ENCODE measurements at regions not wholly inside any gene's neighbourhood (a gene's known extent, or its start where the extent isn't known, plus 50 kb on each side); places are given as distances from the start of the nearest gene placed in this dataset.
A peak's percentile ranks its signal among the peaks of the same experiment; 100 is the strongest.

- no peak for FAIRE-seq
- TF ChIP-seq POLR2A (IDR thresholded peaks at IDR 0.05; ENCODE audit: low read depth, low read length) = no peak
- no peak for TF ChIP-seq POLR2AphosphoS5 (IDR thresholded peaks at IDR 0.05; ENCODE audit: low read depth, low read length)
- DNase-seq (ENCODE audit: insufficient read length, low spot score) = no peak
Observed at GRCh38 chr3:27577504-27577903, 93.3 kb upstream of the SLC4A7 start.

DNA sequence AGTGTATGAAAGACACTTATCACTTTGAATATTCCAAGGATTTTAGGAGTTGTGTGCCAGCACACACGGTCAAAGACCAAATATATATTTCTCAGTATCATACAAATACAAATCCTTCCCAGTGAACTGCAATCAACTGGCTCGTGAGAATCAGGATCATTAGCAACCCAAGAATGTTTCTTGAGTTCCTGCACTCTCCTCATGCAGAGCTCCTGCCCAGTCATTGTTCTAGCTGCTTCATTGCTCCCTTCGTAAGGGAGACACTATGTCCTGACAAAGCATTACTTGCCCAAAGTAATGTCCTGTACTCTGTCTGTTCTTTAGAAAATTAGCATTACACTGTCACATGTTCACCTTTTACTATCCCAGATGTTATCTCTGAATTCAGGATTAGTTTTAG lies 92.0 kb upstream of the SLC4A7 start:
- TF ChIP-seq POLR2A (IDR thresholded peaks at IDR 0.05; ENCODE audit: low read depth, low read length) (no peak), SPI1 (IDR thresholded peaks at IDR 0.05; ENCODE audit: low read depth, low read length) (no peak), POLR2AphosphoS5 (IDR thresholded peaks at IDR 0.05; ENCODE audit: low read depth, low read length) (no peak), TAF1 (IDR thresholded peaks at IDR 0.05; ENCODE audit: low read depth, low read length) (no peak), POU2F2 (IDR thresholded peaks at IDR 0.05; ENCODE audit: low read depth, low read length) (no peak), PAX5 (IDR thresholded peaks at IDR 0.05; ENCODE audit: insufficient read depth, low read length, severe bottlenecking) (no peak)
- FAIRE-seq = no peak

DNA sequence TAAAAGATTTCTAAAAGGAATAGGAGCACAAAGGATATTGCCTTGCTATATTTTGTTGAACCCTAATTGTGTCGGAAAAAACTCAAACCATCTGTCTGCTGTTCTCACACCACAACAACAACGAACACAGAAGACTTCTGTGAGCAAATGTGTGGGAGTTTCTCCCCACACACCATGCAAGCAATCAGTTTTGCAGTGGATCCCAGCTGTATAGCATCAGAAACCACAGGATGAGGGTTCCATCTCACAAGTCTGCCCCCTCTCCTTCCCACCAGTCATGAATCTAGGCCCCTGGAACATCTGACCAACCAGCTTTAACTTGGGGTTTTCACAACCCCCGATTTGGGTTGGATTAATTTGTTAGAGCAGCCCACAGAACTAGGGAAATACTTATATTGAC lies 91.3 kb upstream of the SLC4A7 start:
- TF ChIP-seq POLR2AphosphoS5 (IDR thresholded peaks at IDR 0.05; ENCODE audit: low read depth, low read length) = no peak
- no peak for TF ChIP-seq SPI1 (IDR thresholded peaks at IDR 0.05; ENCODE audit: low read depth, low read length)
- no peak for TF ChIP-seq PAX5 (IDR thresholded peaks at IDR 0.05; ENCODE audit: insufficient read depth, low read length, severe bottlenecking)
- no peak for TF ChIP-seq POU2F2 (IDR thresholded peaks at IDR 0.05; ENCODE audit: low read depth, low read length)
- no peak for TF ChIP-seq POLR2A (IDR thresholded peaks at IDR 0.05; ENCODE audit: low read depth, low read length)
- no peak for TF ChIP-seq TAF1 (IDR thresholded peaks at IDR 0.05; ENCODE audit: low read depth, low read length)
- no peak for FAIRE-seq
- no peak for DNase-seq (ENCODE audit: insufficient read length, low spot score)

More for the DNA sequence above, 92.0 kb upstream of the SLC4A7 start:
- no peak for DNase-seq (ENCODE audit: insufficient read length, low spot score)

DNA sequence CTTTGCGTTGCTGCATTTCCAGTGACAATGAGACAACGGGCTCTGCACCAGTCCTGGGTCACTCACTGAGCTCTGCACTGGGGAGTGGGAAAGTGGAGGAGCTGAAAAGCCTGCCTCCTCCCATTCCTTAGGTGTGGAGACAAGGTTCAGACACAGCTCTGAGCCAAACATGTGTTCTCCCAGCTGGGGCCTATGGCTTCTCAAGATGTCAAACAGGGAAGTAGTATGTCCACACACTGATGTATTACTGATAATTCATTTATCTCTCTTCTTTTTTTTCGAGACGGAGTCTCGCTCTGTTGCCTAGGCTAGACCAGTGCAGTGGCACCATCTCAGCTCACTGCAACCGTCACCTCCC lies 90.2 kb upstream of the SLC4A7 start:
- FAIRE-seq (no peak), DNase-seq (ENCODE audit: insufficient read length, low spot score) (no peak)
- TF ChIP-seq POLR2A (IDR thresholded peaks at IDR 0.05; ENCODE audit: low read depth, low read length) (no peak), POLR2AphosphoS5 (IDR thresholded peaks at IDR 0.05; ENCODE audit: low read depth, low read length) (no peak), POU2F2 (IDR thresholded peaks at IDR 0.05; ENCODE audit: low read depth, low read length) (no peak), SPI1 (IDR thresholded peaks at IDR 0.05; ENCODE audit: low read depth, low read length) (no peak), PAX5 (IDR thresholded peaks at IDR 0.05; ENCODE audit: insufficient read depth, low read length, severe bottlenecking) (no peak), TAF1 (IDR thresholded peaks at IDR 0.05; ENCODE audit: low read depth, low read length) (no peak)

GRCh38 chr3:27573780-27574437 lies 89.7 kb upstream of the SLC4A7 start:
- FAIRE-seq = no peak
- TF ChIP-seq SPI1 (IDR thresholded peaks at IDR 0.05; ENCODE audit: low read depth, low read length) = 0 out of 2 replicates have a peak, but pooled peaks have one; percentile 10
- no peak for TF ChIP-seq POLR2AphosphoS5 (IDR thresholded peaks at IDR 0.05; ENCODE audit: low read depth, low read length)

GRCh38 chr3:27573138-27573537 lies 89.0 kb upstream of the SLC4A7 start:
- DNase-seq (ENCODE audit: insufficient read length, low spot score) (no peak), FAIRE-seq (no peak)

More at GRCh38 chr3:27573780-27574437, 89.7 kb upstream of the SLC4A7 start:
- DNase-seq (ENCODE audit: insufficient read length, low spot score) = no peak

GRCh38 chr3:27571345-27571744 lies 87.2 kb upstream of the SLC4A7 start:
- TF ChIP-seq POLR2AphosphoS5 (IDR thresholded peaks at IDR 0.05; ENCODE audit: low read depth, low read length) = no peak
- TF ChIP-seq POU2F2 (IDR thresholded peaks at IDR 0.05; ENCODE audit: low read depth, low read length) = no peak
- no peak for TF ChIP-seq TAF1 (IDR thresholded peaks at IDR 0.05; ENCODE audit: low read depth, low read length)
- no peak for TF ChIP-seq PAX5 (IDR thresholded peaks at IDR 0.05; ENCODE audit: insufficient read depth, low read length, severe bottlenecking)
- no peak for TF ChIP-seq SPI1 (IDR thresholded peaks at IDR 0.05; ENCODE audit: low read depth, low read length)
- TF ChIP-seq POLR2A (IDR thresholded peaks at IDR 0.05; ENCODE audit: low read depth, low read length) = no peak
- no peak for FAIRE-seq
- no peak for DNase-seq (ENCODE audit: insufficient read length, low spot score)

More at GRCh38 chr3:27573138-27573537, 89.0 kb upstream of the SLC4A7 start:
- TF ChIP-seq POLR2AphosphoS5 (IDR thresholded peaks at IDR 0.05; ENCODE audit: low read depth, low read length) (no peak), PAX5 (IDR thresholded peaks at IDR 0.05; ENCODE audit: insufficient read depth, low read length, severe bottlenecking) (no peak), POU2F2 (IDR thresholded peaks at IDR 0.05; ENCODE audit: low read depth, low read length) (no peak), SPI1 (IDR thresholded peaks at IDR 0.05; ENCODE audit: low read depth, low read length) (no peak), TAF1 (IDR thresholded peaks at IDR 0.05; ENCODE audit: low read depth, low read length) (no peak), POLR2A (IDR thresholded peaks at IDR 0.05; ENCODE audit: low read depth, low read length) (no peak)

GRCh38 chr3:27570421-27571106 lies 86.4 kb upstream of the SLC4A7 start:
- FAIRE-seq (no peak), DNase-seq (ENCODE audit: insufficient read length, low spot score) (no peak)
- TF ChIP-seq SPI1 (IDR thresholded peaks at IDR 0.05; ENCODE audit: low read depth, low read length) (no peak), POLR2A (IDR thresholded peaks at IDR 0.05; ENCODE audit: low read depth, low read length) (no peak), POLR2AphosphoS5 (IDR thresholded peaks at IDR 0.05; ENCODE audit: low read depth, low read length) (no peak), TAF1 (IDR thresholded peaks at IDR 0.05; ENCODE audit: low read depth, low read length) (no peak)

DNA sequence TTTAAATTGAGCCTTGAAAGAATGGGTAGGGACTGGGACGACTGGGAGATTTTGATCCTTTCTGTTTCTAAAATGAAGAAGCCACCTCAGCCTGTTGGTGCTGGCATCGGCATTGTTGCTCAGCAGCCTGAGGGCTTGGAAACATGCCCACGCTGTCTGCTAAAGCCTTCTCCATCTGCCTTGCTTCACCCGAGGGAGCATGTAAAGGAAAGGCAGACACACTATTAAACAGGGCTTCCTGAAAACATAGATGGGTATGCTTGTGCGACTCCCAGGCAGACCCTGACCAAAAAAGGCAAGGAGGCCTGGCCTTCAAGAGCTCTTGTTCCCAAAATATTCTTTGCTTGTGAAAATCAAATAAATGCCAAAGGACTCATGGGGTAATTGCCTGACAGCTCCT lies 84.2 kb upstream of the SLC4A7 start:
- DNase-seq (ENCODE audit: insufficient read length, low spot score) (no peak), FAIRE-seq (no peak)
- TF ChIP-seq SPI1 (IDR thresholded peaks at IDR 0.05; ENCODE audit: low read depth, low read length) = no peak
- no peak for TF ChIP-seq POLR2A (IDR thresholded peaks at IDR 0.05; ENCODE audit: low read depth, low read length)
- no peak for TF ChIP-seq PAX5 (IDR thresholded peaks at IDR 0.05; ENCODE audit: insufficient read depth, low read length, severe bottlenecking)
- TF ChIP-seq POLR2AphosphoS5 (IDR thresholded peaks at IDR 0.05; ENCODE audit: low read depth, low read length) = no peak
- TF ChIP-seq TAF1 (IDR thresholded peaks at IDR 0.05; ENCODE audit: low read depth, low read length) = no peak
- TF ChIP-seq POU2F2 (IDR thresholded peaks at IDR 0.05; ENCODE audit: low read depth, low read length) = no peak

DNA sequence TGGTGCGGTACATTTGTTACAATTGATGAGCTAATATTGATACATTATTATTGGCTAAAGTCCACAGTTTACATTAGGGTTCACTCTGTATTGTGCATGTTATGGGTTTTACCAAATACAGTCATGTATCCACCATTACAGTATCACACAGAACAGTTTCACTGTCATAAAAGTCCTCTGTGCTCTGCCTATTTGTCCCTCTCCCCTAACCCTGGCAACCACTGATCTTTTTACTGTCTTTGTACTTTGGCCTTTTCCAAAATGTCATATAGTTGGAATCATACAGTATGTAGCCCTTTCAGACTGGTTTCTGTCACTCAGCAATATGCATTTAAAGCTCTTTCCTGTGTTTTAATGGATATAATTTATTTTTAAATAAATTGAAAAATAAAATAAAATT lies 83.1 kb upstream of the SLC4A7 start:
- TF ChIP-seq TAF1 (IDR thresholded peaks at IDR 0.05; ENCODE audit: low read depth, low read length) (no peak), POLR2A (IDR thresholded peaks at IDR 0.05; ENCODE audit: low read depth, low read length) (no peak), PAX5 (IDR thresholded peaks at IDR 0.05; ENCODE audit: insufficient read depth, low read length, severe bottlenecking) (no peak), POU2F2 (IDR thresholded peaks at IDR 0.05; ENCODE audit: low read depth, low read length) (no peak), POLR2AphosphoS5 (IDR thresholded peaks at IDR 0.05; ENCODE audit: low read depth, low read length) (no peak), SPI1 (IDR thresholded peaks at IDR 0.05; ENCODE audit: low read depth, low read length) (no peak)
- FAIRE-seq (peak; percentile 38), DNase-seq (ENCODE audit: insufficient read length, low spot score) (no peak)

Measured in GM12891 (cell line).